ENCODE measurements at regions not wholly inside any gene's neighbourhood (a gene's known extent, or its start where the extent isn't known, plus 50 kb on each side); places are given as distances from the start of the nearest gene placed in this dataset.
"Not testable (repeated sequence)": the region's sequence is repeated elsewhere in the genome, so short reads cannot be mapped to it uniquely, and the experiment has no call there.

DNA sequence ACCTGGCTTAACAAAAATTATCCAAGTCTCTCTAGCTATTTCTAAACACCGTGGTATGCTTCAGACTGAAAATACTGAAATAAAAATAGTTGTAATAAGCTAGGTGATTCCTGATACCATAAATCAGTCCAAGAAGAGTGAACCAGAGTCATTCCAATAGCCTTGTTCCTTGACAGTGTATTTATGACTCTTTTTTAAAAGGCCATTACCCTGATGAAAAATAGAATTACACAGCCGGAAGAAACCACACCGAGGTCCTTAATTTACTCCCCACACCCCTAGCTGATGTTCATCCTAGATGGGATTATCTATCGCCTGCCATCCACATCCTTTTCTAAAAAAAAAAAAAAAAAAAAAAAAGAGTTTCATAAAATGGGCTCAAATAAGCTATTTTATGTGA is 457.6 kb upstream of the GRAMD2B start:
- no peak for DNase-seq

GRCh38 chr5:125967576-125967975 is 455.6 kb upstream of the GRAMD2B start:
- no peak for DNase-seq

GRCh38 chr5:125969011-125969813 is 454.0 kb upstream of the GRAMD2B start:
- DNase-seq = no peak

DNA sequence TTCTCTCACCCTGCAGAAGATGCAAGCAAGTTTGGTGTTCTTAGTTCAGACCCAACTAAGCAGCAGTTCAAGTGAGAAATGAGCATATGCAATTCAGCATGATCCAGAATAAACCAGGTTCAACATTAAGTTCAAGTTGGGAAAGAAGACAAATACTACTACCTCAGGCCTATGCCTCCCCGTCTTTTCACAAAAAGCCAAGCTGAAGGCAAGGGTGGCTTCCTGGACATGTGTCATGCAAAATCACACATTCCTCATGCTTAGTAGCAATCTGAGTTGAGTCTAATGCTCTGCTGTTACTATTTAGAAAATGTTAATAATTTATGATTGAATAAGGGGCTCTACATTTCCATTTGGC is 453.4 kb upstream of the GRAMD2B start:
- DNase-seq = no peak

- no peak for DNase-seq
Measured at GRCh38 chr5:125970631-125971307, 452.4 kb upstream of the GRAMD2B start.

DNA sequence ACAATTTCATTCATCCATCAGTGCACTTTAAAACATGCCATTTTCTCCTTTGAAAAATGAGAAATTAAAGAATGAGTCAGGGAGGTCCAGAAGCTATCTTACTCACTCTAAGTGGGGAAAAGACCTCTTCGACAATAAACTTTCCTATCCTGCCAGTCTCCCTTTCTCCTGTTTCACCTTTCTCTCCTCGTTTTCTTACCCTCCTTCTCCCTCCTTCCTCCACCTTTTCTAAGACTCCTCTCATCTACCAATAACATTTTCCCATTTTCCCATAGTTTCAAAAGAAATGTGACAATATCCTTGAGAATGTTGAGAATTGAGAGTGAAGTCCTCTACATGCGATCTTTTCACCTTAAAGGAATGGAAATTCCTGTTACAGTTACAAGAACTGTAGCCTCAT is 450.5 kb upstream of the GRAMD2B start:
- no peak for DNase-seq

DNA sequence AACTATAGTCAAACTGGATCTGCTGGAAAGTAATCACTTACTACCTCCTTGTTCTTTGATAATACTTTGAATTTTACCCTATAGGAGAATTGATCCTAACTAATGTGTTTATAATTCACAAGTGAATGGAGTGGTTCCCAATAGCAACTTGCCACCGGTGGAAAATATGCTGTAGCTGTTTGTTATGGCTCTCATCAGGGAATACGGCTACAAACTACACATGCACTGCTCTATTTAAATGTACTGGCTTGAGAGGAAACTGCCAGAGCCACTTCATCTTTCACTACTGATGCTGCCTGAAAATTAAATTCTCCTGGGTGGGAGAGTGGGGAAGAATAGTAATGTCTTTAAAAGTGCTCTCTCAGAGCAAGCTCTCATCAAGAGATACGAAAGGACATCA is 448.5 kb upstream of the GRAMD2B start:
- no peak for DNase-seq

DNA sequence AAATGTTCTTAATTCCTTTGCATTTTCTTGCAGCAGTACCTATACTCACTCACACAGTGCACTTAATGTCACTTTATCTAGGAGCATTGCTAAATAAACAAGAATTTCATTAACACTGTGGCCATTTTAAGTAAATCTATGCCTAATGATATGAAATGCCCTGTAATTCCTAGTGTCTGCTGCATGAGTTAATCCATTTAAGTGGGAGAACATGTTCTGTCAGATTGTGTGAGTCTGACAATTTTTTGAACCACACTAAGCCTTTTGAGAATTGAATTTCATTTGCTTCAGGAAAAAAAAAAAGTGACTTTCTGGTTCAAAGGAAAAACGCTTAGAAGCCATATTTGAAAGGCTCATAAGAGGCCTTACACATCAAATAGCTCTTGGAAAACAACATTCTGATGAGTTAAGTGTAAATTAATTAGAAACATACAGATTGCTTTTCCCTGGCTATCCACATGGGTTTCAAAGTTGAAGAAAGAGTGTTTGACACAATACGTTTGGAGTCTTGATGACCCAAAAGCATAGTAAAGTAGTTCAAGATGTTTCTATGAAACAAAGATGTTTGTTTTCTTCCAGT is 446.7 kb upstream of the GRAMD2B start:
- no peak for DNase-seq

DNA sequence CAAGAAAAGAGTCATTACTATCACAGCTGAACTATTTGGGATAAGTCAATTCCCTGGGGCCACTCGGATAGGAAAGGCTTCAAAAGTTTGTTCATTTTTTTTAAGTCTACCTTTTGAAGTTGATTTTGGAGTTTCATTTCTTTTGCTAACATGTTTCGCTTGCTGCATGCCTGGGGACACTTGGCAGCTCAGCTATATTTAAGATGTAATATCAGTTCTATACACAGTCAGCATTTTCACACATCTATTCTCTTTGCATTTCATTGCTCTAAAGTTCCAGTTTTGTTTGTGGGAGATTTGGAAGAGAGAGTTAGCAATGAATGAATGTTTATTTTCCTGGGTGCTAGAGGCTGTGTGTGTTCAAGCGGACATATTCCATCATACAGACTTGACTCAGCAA is 445.2 kb upstream of the GRAMD2B start:
- DNase-seq = no peak

DNA sequence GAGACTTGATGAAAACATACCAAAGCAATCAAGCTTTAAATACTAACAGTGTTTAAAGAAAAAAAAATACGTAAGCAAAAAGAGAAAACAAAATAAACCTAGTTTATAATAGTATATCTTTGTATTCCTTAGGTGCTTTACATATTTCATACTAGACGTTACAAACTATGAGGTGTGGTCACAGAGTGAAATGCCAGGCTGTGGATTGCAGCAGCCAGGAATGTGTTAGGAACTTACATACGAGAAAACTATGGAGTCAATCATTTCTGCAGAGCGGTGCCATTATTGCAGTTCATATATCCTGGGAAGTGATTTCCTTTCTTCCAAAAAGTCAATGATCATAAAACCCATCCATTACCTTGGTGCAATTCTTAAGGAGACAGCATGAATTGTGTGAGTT is 443.6 kb upstream of the GRAMD2B start:
- DNase-seq = no peak

DNA sequence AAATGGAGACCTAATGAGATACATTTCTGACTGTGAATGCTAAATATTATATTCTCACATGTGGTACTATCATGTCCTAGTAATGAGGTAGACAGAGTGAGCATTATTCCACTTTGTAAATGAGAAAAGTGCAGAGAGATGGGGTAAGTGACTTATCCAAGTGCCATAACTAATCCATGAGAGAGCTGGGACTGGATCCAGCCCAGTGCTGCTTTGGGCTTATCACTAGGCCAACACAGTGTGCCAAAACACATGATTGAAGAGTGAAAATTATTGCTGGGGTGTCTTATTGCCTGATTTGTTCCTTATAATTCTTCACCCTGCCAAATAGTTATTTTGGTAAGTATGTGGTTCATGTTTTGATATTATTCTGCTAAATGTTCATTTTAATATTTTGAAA is 442.2 kb upstream of the GRAMD2B start:
- no peak for DNase-seq

DNA sequence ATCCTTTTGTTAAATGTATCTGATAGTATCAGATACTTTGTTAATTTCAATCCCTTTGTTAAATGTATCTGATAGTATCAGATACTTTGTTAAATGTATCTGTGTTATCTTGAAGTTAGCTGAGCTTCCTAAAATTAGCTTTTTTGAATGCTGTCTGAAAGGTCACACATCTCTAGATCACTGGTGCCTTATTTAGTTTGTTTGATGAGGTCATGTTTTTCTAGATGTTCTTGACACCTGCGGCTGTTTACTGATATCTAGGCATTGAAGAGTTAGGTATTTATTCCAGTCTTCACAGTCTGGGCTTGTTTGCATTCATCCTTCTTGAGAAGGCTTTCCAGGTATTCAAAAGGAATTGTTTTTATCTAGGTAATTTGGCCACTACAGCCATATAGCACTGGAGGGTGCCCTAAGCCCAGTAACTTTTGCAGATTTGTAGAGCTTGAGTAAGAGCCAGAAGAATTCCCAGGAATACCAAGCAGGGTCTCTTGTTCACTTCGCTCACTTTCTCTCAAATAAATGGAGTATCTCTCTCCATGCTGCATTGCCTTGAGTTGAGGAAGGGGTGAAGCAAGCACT is 435.4 kb upstream of the GRAMD2B start:
- DNase-seq = no peak

DNA sequence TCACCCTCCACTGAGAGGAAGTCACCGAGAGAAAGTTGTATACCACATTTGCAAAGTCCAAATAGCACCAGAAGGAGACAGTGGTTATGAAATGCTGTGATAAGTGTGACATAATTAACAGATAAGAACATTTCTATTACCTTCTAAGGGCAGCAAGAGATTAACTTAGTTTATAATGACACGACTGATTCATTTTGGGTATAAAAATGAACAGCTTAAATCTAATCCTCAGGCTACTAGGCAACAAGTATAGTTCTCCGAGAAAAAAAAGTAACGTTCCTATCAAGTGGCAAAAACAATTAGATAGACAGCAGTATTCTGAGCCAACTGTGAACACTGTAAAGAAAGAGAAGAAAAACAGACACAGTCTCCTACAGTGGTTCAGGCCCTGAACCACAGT is 431.2 kb upstream of the GRAMD2B start:
- no peak for DNase-seq

DNA sequence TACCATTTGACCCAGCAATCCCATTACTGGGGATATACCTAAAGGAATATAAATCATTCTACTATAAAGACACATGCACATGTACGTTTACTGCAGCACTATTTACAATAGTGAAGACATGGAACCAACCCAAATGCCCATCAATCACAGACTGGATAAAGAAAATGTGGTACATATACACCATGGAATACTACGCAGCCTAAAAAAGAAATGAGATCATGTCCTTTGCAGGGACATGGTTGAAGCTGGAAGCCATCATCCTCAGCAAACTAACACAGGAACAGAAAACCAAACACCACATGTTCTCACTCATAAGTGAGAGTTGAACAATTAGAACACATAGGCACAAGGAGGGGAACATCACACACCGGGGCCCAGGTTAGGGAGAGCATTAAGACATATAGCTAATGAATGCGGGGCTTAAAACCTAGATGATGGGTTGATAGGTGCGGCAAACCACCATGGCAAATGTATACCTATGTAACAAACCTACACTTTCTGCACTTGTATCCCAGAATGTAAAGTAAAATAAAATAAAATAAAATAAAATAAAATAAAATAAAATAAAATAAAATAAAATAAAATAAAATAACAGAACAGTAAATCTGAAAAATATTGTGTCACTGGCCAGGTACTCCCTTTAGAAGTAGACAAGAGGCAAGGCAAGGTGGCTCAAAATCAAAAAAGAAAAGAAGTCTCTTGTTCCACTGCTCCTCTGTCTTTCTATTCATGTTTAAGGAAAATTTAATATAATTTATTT is 423.8 kb upstream of the GRAMD2B start:
- DNase-seq = not testable (repeated sequence)

GRCh38 chr5:126000507-126000906 is 422.7 kb upstream of the GRAMD2B start:
- DNase-seq = no peak

DNA sequence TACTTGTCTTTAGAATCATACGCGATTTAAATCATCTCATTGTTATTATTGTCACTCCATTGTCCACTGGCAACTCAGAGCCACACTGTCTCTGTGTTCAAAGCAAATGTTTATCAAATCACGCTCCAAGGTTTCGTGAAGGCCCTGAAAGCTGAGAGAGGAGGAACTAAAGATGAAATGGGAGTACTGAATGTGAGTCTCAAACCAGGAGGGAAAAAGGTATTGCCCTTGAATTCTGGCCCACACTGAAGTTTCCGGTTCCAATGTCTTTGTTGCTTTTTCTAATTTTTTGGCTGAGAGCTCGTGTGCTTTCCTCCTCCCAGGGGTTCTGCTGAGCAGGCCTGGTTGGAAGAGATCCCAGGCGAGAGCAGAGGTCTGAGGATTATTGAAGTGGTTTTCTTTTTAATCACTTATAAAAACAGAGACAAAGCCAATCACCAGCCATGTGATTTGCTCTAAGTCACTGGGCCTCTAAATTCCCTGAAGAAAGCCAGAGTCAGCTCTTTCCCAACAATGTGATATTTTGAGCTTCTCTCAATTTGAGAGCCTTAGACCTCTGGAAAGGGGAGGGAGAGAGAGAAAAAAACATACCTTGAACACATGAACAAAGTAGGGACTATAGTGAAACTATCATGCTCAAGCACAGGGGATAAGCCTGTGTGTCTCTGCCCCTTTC is 420.8 kb upstream of the GRAMD2B start:
- no peak for DNase-seq

GRCh38 chr5:126003309-126003708 is 419.9 kb upstream of the GRAMD2B start:
- DNase-seq = no peak

DNA sequence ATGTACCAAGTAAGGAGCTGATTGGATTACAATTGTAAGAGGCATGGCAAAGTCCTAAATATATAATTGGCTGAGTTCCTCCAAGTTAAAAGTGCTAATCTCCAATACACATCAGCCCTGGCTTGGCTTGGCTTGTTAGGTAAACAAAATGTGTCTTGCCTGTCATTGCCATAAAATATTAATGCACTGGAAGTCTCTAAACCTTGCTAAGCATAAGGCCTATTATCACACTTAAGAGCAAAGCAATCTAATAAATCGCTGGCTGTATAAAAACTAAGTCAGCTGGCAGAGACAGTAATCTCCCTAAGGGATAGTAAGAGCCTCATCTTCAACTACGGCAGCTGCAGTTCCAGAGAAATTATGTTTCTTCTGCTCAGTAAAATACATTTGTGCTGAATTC is 418.6 kb upstream of the GRAMD2B start:
- no peak for DNase-seq

- no peak for DNase-seq
Measured at GRCh38 chr5:126007841-126008240, 415.4 kb upstream of the GRAMD2B start.

GRCh38 chr5:126009566-126009965 is 413.6 kb upstream of the GRAMD2B start:
- no peak for DNase-seq

- not testable (repeated sequence) for DNase-seq
Measured at GRCh38 chr5:126011526-126011925, 411.7 kb upstream of the GRAMD2B start.

DNA sequence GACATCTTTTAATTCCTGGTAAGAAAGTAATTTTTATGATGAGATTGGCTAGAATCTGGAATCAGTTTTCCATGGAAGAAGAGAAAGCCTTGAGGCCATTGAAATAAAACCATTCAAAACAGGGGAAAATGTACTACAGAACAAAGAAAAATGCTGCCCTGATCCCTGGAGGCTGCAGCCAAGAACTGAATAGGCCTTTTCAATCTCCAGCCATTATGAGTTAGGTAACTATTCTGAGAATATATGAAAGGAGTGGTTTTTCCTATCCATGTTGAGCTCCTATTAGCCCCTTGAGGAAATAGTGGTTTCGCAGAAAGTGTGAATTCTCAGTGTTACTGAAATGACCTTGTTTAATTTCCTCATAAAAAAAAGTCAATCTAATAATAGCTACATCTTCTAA is 408.5 kb upstream of the GRAMD2B start:
- no peak for DNase-seq

Measured in left kidney (tissue), 1 donor.